ENCODE measurements at regions not wholly inside any gene's neighbourhood (a gene's known extent, or its start where the extent isn't known, plus 50 kb on each side); places are given as distances from the start of the nearest gene placed in this dataset.

DNA sequence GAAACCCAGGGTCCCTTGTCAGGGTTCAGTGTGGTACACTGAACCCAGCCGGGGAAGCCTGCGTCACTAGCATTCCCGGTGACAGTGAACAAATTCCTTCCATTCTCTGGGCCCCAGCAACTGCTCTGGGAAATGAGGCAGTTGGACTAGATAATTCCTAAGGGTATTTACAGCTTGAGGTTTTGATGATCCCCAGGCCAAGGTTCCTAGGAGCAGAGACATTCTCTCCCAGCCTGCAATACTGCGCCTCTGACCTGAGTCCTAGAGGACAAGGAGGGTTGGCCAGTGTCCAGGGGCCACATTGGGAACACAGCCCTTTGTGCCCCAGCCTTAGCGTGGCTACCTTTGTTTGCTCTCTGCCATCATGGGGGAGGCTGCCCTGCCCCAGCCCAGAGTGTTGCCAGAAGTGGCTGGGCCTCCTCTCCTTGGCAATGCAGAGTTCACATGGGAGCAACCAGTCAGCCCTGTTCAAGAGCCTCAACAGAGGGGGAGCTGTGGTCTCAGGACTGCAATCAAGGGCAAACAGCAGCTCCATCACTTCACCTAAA lies 178.2 kb downstream of the SEC61B start:
- TF ChIP-seq, protein P1, sequence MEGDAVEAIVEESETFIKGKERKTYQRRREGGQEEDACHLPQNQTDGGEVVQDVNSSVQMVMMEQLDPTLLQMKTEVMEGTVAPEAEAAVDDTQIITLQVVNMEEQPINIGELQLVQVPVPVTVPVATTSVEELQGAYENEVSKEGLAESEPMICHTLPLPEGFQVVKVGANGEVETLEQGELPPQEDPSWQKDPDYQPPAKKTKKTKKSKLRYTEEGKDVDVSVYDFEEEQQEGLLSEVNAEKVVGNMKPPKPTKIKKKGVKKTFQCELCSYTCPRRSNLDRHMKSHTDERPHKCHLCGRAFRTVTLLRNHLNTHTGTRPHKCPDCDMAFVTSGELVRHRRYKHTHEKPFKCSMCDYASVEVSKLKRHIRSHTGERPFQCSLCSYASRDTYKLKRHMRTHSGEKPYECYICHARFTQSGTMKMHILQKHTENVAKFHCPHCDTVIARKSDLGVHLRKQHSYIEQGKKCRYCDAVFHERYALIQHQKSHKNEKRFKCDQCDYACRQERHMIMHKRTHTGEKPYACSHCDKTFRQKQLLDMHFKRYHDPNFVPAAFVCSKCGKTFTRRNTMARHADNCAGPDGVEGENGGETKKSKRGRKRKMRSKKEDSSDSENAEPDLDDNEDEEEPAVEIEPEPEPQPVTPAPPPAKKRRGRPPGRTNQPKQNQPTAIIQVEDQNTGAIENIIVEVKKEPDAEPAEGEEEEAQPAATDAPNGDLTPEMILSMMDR (IDR thresholded peaks at IDR 0.05 in 4 of 5, conservative IDR thresholded peaks at IDR 0.05 in 1 of 5): no peak
- TF ChIP-seq POLR2A (IDR thresholded peaks at IDR 0.05): no peak
